PC-9 (cell line): ENCODE measurements at regions not wholly inside any gene's neighbourhood (a gene's known extent, or its start where the extent isn't known, plus 50 kb on each side); places are given as distances from the start of the nearest gene placed in this dataset.
A peak's percentile ranks its signal among the peaks of the same experiment; 100 is the strongest.
"Not testable (repeated sequence)": the region's sequence is repeated elsewhere in the genome, so short reads cannot be mapped to it uniquely, and the experiment has no call there.

Experiments
- BruUV-seq: library from RNA; stranded (reverse); fragments of 400-500 nt; replicated peaks from 2 replicates; lab custom pipeline; 2021; lab: Mats Ljungman, UMichigan
- CTCF ChIA-PET: fragments of 300-600 bp; sonication (Branson Sonifier 250); formaldehyde crosslinking; loops from one replicate; lab custom pipeline; 2022; ENCODE audit warnings: antibody characterized with exemption; lab: Charles Lee
- POLR2A ChIA-PET: fragments of 300-600 bp; sonication (Branson Sonifier 250); formaldehyde crosslinking; loops from one replicate; lab custom pipeline; 2022; ENCODE audit warnings: antibody characterized with exemption; ENCODE audit not compliant: unreplicated experiment; lab: Charles Lee
- DNase-seq, 2 experiments: peaks; one replicate each; pipeline versions ENCODE4 v3.0.0 to v3.0.0-alpha.2; 2015 to 2022; ENCODE audit warnings: mixed read lengths in 1 of 2
- H2AFZ ChIP-seq: fragments of 200-600 bp; sonication (generic); 2 replicates; pipeline ENCODE4 v1.8.1; 2017; ENCODE audit warnings: antibody characterized with exemption
- H3F3A ChIP-seq: fragments of 200-600 bp; sonication (generic); 2 replicates; pipeline ENCODE4 v1.8.1; 2017; ENCODE audit warnings: antibody characterized with exemption, mild to moderate bottlenecking, low read depth; ENCODE audit not compliant: insufficient read depth
- H3K27ac ChIP-seq: fragments of 200-600 bp; sonication (generic); 2 replicates; pipeline ENCODE4 v1.6.1; 2016; ENCODE audit warnings: mixed run types
- H3K27me3 ChIP-seq: fragments of 200-600 bp; sonication (generic); 2 replicates; pipeline ENCODE4 v1.6.1; 2016; ENCODE audit warnings: low read depth, mixed run types; ENCODE audit not compliant: insufficient read depth
- H3K36me3 ChIP-seq: fragments of 200-600 bp; sonication (generic); 2 replicates; pipeline ENCODE4 v1.6.1; 2016; ENCODE audit warnings: low read depth, mixed run types
- H3K4me1 ChIP-seq: fragments of 200-600 bp; sonication (generic); replicated peaks from 2 replicates; pipeline ENCODE4 v1.6.1; 2016; ENCODE audit warnings: mixed run types; ENCODE audit not compliant: insufficient read depth
- H3K4me2 ChIP-seq: fragments of 200-600 bp; sonication (generic); 2 replicates; pipeline ENCODE4 v1.6.1; 2017; ENCODE audit warnings: mixed run types
- H3K4me3 ChIP-seq: fragments of 200-600 bp; sonication (generic); 2 replicates; pipeline ENCODE4 v1.6.1; 2016; ENCODE audit warnings: mixed run types
- H3K79me2 ChIP-seq: fragments of 200-600 bp; sonication (generic); 2 replicates; pipeline ENCODE4 v1.6.1; 2017; ENCODE audit warnings: low read depth, mixed run types
- H3K9me2 ChIP-seq: fragments of 200-600 bp; sonication (generic); 2 replicates; pipeline ENCODE4 v1.8.1; 2017; ENCODE audit warnings: mild to moderate bottlenecking; ENCODE audit not compliant: insufficient read depth
- H3K9me3 ChIP-seq: fragments of 200-600 bp; sonication (generic); 2 replicates; pipeline ENCODE4 v1.8.1; 2016; ENCODE audit warnings: low read depth; ENCODE audit not compliant: insufficient read depth
- H4K20me1 ChIP-seq: fragments of 200-600 bp; sonication (generic); 2 replicates; pipeline ENCODE4 v1.8.1; 2017; ENCODE audit not compliant: insufficient read depth
- CTCF ChIP-seq: fragments of 200-600 bp; sonication (generic); conservative IDR thresholded peaks from 2 replicates; pipeline ENCODE4 v1.6.1; 2017; ENCODE audit warnings: mixed run types, antibody characterized with exemption, mild to moderate bottlenecking, moderate library complexity
- EZH2 ChIP-seq: fragments of 200-600 bp; sonication (generic); IDR thresholded peaks from 2 replicates; pipeline ENCODE4 v1.8.0; 2017; ENCODE audit warnings: antibody characterized with exemption, low read depth
- intact Hi-C: fragments of 100-400 bp; cut with micrococcal nuclease; formaldehyde crosslinking; loops from one replicate; pipeline ENCODE4 v1.10.0; 2022; ENCODE audit not compliant: unreplicated experiment

- Histone ChIP-seq H3K4me1 (no peaks in the 10 kb centered on the region), H3K36me3 (no peaks in the 10 kb centered on the region), H3K27me3 (peaks cover 47% of the 10 kb centered on the region), H3K4me3 (no peak overlapping the region), H4K20me1 (no peaks in the 10 kb centered on the region), H3K9me2 (no peaks in the 10 kb centered on the region), H3K9me3 (no peaks in the 10 kb centered on the region), H3K4me2 (no peak overlapping the region), H2AFZ (no peak overlapping the region), H3F3A (no peaks in the 10 kb centered on the region), H3K27ac (no peak overlapping the region), H3K79me2 (no peaks in the 10 kb centered on the region)
- ChIA-PET CTCF (no interaction called here), POLR2A (no interaction called here)
- DNase-seq = no peak
- TF ChIP-seq EZH2 (no peak), CTCF (peak; percentile 65)
- no TSS peak for BruUV-seq
- intact Hi-C loops = no loop called here
Observed at GRCh38 chr11:130979386-130979972, 63.2 kb upstream of the SNX19 start.

- DNase-seq = no peak
- Histone ChIP-seq H3K4me3 (no peak overlapping the region), H3K4me2 (no peak overlapping the region), H3K27ac (no peak overlapping the region), H3K36me3 (no peaks in the 10 kb centered on the region), H2AFZ (no peak overlapping the region), H3K27me3 (peaks cover 39% of the 10 kb centered on the region), H3K9me2 (no peaks in the 10 kb centered on the region), H3K4me1 (no peaks in the 10 kb centered on the region), H4K20me1 (no peaks in the 10 kb centered on the region), H3K9me3 (no peaks in the 10 kb centered on the region), H3F3A (no peaks in the 10 kb centered on the region), H3K79me2 (no peaks in the 10 kb centered on the region)
- ChIA-PET CTCF (no interaction called here), POLR2A (no interaction called here)
- intact Hi-C loops = no loop called here
- no TSS peak for BruUV-seq
- TF ChIP-seq CTCF (no peak), EZH2 (no peak)
Observed at GRCh38 chr11:130980071-130980862, 64.0 kb upstream of the SNX19 start.

GRCh38 chr11:130984241-130984640, 68.0 kb upstream of the SNX19 start:
- H3K9me3 ChIP-seq, H3K4me1 ChIP-seq, H3K79me2 ChIP-seq, H4K20me1 ChIP-seq, BruUV-seq, H3F3A ChIP-seq, intact Hi-C loops, H3K9me2 ChIP-seq, DNase-seq, H3K27ac ChIP-seq, CTCF ChIA-PET, H2AFZ ChIP-seq, H3K36me3 ChIP-seq, POLR2A ChIA-PET: not testable (repeated sequence)
- Histone ChIP-seq H3K4me2 (peak overlapping the region; percentile 22; the same call in 1 of the 2 replicates), H3K4me3 (peak overlapping the region; percentile 11; the same call in 1 of the 2 replicates), H3K27me3 (peaks cover 11% of the 10 kb centered on the region; the same call in 1 of the 2 replicates)
